WTC11 (cell line): ENCODE measurements at regions not wholly inside any gene's neighbourhood (a gene's known extent, or its start where the extent isn't known, plus 50 kb on each side); places are given as distances from the start of the nearest gene placed in this dataset.

ENCODE experiments used
- ATAC-seq: fragments of 200-7000 bp; cut with Tn5 transposase; 2 replicates; pipeline ENCODE4 v1.10.0; 2021; ENCODE audit warnings: mild to moderate bottlenecking, moderate library complexity
- CTCF ChIA-PET: fragments of 300-600 bp; sonication (Branson Sonifier 250); formaldehyde crosslinking; loops from one replicate; lab custom pipeline; 2021; ENCODE audit warnings: antibody characterized with exemption; lab: Charles Lee
- POLR2A ChIA-PET: fragments of 350-600 bp; sonication (Branson Sonifier 250); formaldehyde crosslinking; loops from one replicate; lab custom pipeline; 2021; ENCODE audit warnings: antibody characterized with exemption; lab: Charles Lee
- DNase-seq: peaks from one replicate; pipeline ENCODE4 v3.0.0; 2021; ENCODE audit warnings: low spot score
- H3K27ac Mint-ChIP-seq: 2 replicates; pipeline ENCODE4 v1.8.0; 2021; ENCODE audit warnings: mixed read lengths
- H3K27me3 Mint-ChIP-seq: 2 replicates; pipeline ENCODE4 v1.8.0; 2021; ENCODE audit warnings: low read depth, mild to moderate bottlenecking, moderate library complexity, mixed read lengths
- H3K36me3 Mint-ChIP-seq: 2 replicates; pipeline ENCODE4 v1.8.0; 2021; ENCODE audit warnings: mixed read lengths
- H3K4me1 Mint-ChIP-seq: 2 replicates; pipeline ENCODE4 v1.8.0; 2022; ENCODE audit warnings: mixed read lengths
- H3K4me3 Mint-ChIP-seq: 2 replicates; pipeline ENCODE4 v1.8.0; 2021; ENCODE audit warnings: mild to moderate bottlenecking, moderate library complexity, mixed read lengths
- H3K9me3 Mint-ChIP-seq: 2 replicates; pipeline ENCODE4 v1.8.0; 2021; ENCODE audit warnings: mixed read lengths
- CBFB ChIP-seq: sonication (generic); formaldehyde crosslinking; IDR thresholded peaks from 2 replicates; pipeline ENCODE4 v1.8.1; 2022; ENCODE audit warnings: mild to moderate bottlenecking, low read depth, missing genetic modification reagents
- CREM ChIP-seq: sonication (generic); formaldehyde crosslinking; IDR thresholded peaks from 2 replicates; pipeline ENCODE4 v1.8.1; 2022; ENCODE audit warnings: mild to moderate bottlenecking, missing genetic modification reagents, moderate library complexity
- ERG ChIP-seq: fragments of 250-450 bp; sonication (Bioruptor Pico); IDR thresholded peaks from 2 replicates; pipeline ENCODE4 v1.8.0; 2021; ENCODE audit warnings: mild to moderate bottlenecking
- FOXJ3 ChIP-seq: sonication (generic); formaldehyde crosslinking; IDR thresholded peaks from 2 replicates; pipeline ENCODE4 v1.9.0; 2021; ENCODE audit warnings: missing genetic modification reagents, mild to moderate bottlenecking, borderline replicate concordance
- FOXP1 ChIP-seq: sonication (generic); formaldehyde crosslinking; IDR thresholded peaks from 2 replicates; pipeline ENCODE4 v1.8.0; 2022; ENCODE audit warnings: missing genetic modification reagents, mild to moderate bottlenecking, moderate library complexity, borderline replicate concordance
- GRHL2 ChIP-seq: fragments of 250-450 bp; sonication (Bioruptor Pico); IDR thresholded peaks from 2 replicates; pipeline ENCODE4 v1.8.0; 2022; ENCODE audit warnings: mild to moderate bottlenecking, moderate library complexity; ENCODE audit not compliant: insufficient replicate concordance, severe bottlenecking
- HMGA2 ChIP-seq: fragments of 250-450 bp; sonication (Bioruptor Pico); IDR thresholded peaks from 2 replicates; pipeline ENCODE4 v1.4.0; 2021; ENCODE audit warnings: mild to moderate bottlenecking, moderate library complexity
- IRF1 ChIP-seq: sonication (generic); formaldehyde crosslinking; IDR thresholded peaks from 2 replicates; pipeline ENCODE4 v1.8.0; 2023; ENCODE audit warnings: missing genetic modification reagents
- JAZF1 ChIP-seq: fragments of 250-450 bp; sonication (Bioruptor Pico); IDR thresholded peaks from 2 replicates; pipeline ENCODE4 v1.9.0; 2021; ENCODE audit warnings: moderate library complexity, mild to moderate bottlenecking, inconsistent platforms
- MXD4 ChIP-seq: fragments of 250-450 bp; sonication (Bioruptor Pico); IDR thresholded peaks from 2 replicates; pipeline ENCODE4 v1.8.0; 2021; ENCODE audit warnings: mild to moderate bottlenecking, moderate library complexity, borderline replicate concordance
- NFATC4 ChIP-seq: fragments of 250-450 bp; sonication (Bioruptor Pico); IDR thresholded peaks from 2 replicates; pipeline ENCODE4 v1.9.0; 2021; ENCODE audit warnings: mild to moderate bottlenecking
- NFE2L1 ChIP-seq: sonication (generic); formaldehyde crosslinking; IDR thresholded peaks from 2 replicates; pipeline ENCODE4 v1.8.1; 2023; ENCODE audit warnings: missing genetic modification reagents
- PREB ChIP-seq: sonication (generic); formaldehyde crosslinking; IDR thresholded peaks from 2 replicates; pipeline ENCODE4 v1.8.1; 2022; ENCODE audit warnings: mild to moderate bottlenecking, missing genetic modification reagents, moderate library complexity, borderline replicate concordance
- ZBTB21 ChIP-seq: sonication (generic); formaldehyde crosslinking; IDR thresholded peaks from 2 replicates; pipeline ENCODE4 v1.8.1; 2023; ENCODE audit warnings: mild to moderate bottlenecking, missing genetic modification reagents, borderline replicate concordance
- ZNF263 ChIP-seq: sonication (generic); formaldehyde crosslinking; IDR thresholded peaks from 2 replicates; pipeline ENCODE4 v1.8.1; 2022; ENCODE audit warnings: low read depth, mild to moderate bottlenecking, moderate library complexity, missing genetic modification reagents
- ZNF396 ChIP-seq: fragments of 250-450 bp; sonication (Bioruptor Pico); IDR thresholded peaks from 2 replicates; pipeline ENCODE4 v1.8.0; 2021; ENCODE audit warnings: mild to moderate bottlenecking, moderate library complexity, borderline replicate concordance
- TF ChIP-seq, protein P1 (sequence below): sonication (generic); formaldehyde crosslinking; IDR thresholded peaks from 2 replicates; pipeline ENCODE4 v1.8.1; 2023; ENCODE audit warnings: mild to moderate bottlenecking, missing genetic modification reagents, moderate library complexity
- TF ChIP-seq, protein P2 (sequence below): sonication (generic); formaldehyde crosslinking; IDR thresholded peaks from 2 replicates; pipeline ENCODE4 v1.8.1; 2022; ENCODE audit warnings: low read depth, mild to moderate bottlenecking, moderate library complexity, missing genetic modification reagents, borderline replicate concordance
- TF ChIP-seq, protein P3 (sequence below): fragments of 250-450 bp; sonication (Bioruptor Pico); IDR thresholded peaks from 2 replicates; pipeline ENCODE4 v2.1.2; 2022; ENCODE audit warnings: mild to moderate bottlenecking, moderate library complexity
- TF ChIP-seq, protein P4 (sequence below): sonication (generic); formaldehyde crosslinking; IDR thresholded peaks from 2 replicates; pipeline ENCODE4 v1.8.1; 2023; ENCODE audit warnings: mild to moderate bottlenecking, missing genetic modification reagents, borderline replicate concordance

- Mint-ChIP-seq H3K9me3 (no peaks in the 10 kb centered on the region), H3K27me3 (no peaks in the 10 kb centered on the region), H3K4me1 (no peaks in the 10 kb centered on the region), H3K27ac (no peak overlapping the region), H3K36me3 (no peaks in the 10 kb centered on the region), H3K4me3 (no peak overlapping the region)
- DNase-seq: no peak
- TF ChIP-seq NFATC4 (CRISPR knock-in tag) (no peak), ERG (CRISPR knock-in tag) (no peak), ZNF263 (no peak), ZBTB21 (CRISPR knock-in tag) (no peak), PREB (CRISPR knock-in tag) (no peak), MXD4 (CRISPR knock-in tag) (no peak)
- POLR2A ChIA-PET: no interaction called here
- ATAC-seq: no peak
- CTCF ChIA-PET: no interaction called here
These were observed 331.9 kb downstream of the DEPDC1B start for GRCh38 chr5:60368100-60368499.

GRCh38 chr5:60366489-60366888 lies 333.5 kb downstream of the DEPDC1B start:
- POLR2A ChIA-PET: no interaction called here
- ATAC-seq: no peak
- CTCF ChIA-PET: no interaction called here
- Mint-ChIP-seq H3K27me3 (no peaks in the 10 kb centered on the region), H3K4me3 (no peak overlapping the region), H3K9me3 (no peaks in the 10 kb centered on the region), H3K27ac (no peak overlapping the region), H3K36me3 (no peaks in the 10 kb centered on the region), H3K4me1 (peaks cover 2% of the 10 kb centered on the region)
- DNase-seq: no peak
- TF ChIP-seq CBFB (no peak), ZNF396 (CRISPR knock-in tag) (no peak), HMGA2 (CRISPR knock-in tag) (no peak), FOXJ3 (CRISPR knock-in tag) (no peak)
- TF ChIP-seq, protein P1, sequence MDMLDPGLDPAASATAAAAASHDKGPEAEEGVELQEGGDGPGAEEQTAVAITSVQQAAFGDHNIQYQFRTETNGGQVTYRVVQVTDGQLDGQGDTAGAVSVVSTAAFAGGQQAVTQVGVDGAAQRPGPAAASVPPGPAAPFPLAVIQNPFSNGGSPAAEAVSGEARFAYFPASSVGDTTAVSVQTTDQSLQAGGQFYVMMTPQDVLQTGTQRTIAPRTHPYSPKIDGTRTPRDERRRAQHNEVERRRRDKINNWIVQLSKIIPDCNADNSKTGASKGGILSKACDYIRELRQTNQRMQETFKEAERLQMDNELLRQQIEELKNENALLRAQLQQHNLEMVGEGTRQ (CRISPR knock-in tag): no peak
- TF ChIP-seq, protein P2, sequence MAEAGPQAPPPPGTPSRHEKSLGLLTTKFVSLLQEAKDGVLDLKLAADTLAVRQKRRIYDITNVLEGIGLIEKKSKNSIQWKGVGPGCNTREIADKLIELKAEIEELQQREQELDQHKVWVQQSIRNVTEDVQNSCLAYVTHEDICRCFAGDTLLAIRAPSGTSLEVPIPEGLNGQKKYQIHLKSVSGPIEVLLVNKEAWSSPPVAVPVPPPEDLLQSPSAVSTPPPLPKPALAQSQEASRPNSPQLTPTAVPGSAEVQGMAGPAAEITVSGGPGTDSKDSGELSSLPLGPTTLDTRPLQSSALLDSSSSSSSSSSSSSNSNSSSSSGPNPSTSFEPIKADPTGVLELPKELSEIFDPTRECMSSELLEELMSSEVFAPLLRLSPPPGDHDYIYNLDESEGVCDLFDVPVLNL: no peak
- TF ChIP-seq, protein P3, sequence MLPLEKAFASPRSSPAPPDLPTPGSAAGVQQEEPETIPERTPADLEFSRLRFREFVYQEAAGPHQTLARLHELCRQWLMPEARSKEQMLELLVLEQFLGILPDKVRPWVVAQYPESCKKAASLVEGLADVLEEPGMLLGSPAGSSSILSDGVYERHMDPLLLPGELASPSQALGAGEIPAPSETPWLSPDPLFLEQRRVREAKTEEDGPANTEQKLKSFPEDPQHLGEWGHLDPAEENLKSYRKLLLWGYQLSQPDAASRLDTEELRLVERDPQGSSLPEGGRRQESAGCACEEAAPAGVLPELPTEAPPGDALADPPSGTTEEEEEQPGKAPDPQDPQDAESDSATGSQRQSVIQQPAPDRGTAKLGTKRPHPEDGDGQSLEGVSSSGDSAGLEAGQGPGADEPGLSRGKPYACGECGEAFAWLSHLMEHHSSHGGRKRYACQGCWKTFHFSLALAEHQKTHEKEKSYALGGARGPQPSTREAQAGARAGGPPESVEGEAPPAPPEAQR (CRISPR knock-in tag): no peak

- DNase-seq (no peak), ATAC-seq (no peak)
- no peak overlapping the region for H3K27ac Mint-ChIP-seq
- no peak overlapping the region for H3K4me3 Mint-ChIP-seq
- H3K27me3 Mint-ChIP-seq: no peaks in the 10 kb centered on the region
- CTCF ChIA-PET: no interaction called here
- no peaks in the 10 kb centered on the region for H3K36me3 Mint-ChIP-seq
- no peaks in the 10 kb centered on the region for H3K9me3 Mint-ChIP-seq
- TF ChIP-seq, protein P4, sequence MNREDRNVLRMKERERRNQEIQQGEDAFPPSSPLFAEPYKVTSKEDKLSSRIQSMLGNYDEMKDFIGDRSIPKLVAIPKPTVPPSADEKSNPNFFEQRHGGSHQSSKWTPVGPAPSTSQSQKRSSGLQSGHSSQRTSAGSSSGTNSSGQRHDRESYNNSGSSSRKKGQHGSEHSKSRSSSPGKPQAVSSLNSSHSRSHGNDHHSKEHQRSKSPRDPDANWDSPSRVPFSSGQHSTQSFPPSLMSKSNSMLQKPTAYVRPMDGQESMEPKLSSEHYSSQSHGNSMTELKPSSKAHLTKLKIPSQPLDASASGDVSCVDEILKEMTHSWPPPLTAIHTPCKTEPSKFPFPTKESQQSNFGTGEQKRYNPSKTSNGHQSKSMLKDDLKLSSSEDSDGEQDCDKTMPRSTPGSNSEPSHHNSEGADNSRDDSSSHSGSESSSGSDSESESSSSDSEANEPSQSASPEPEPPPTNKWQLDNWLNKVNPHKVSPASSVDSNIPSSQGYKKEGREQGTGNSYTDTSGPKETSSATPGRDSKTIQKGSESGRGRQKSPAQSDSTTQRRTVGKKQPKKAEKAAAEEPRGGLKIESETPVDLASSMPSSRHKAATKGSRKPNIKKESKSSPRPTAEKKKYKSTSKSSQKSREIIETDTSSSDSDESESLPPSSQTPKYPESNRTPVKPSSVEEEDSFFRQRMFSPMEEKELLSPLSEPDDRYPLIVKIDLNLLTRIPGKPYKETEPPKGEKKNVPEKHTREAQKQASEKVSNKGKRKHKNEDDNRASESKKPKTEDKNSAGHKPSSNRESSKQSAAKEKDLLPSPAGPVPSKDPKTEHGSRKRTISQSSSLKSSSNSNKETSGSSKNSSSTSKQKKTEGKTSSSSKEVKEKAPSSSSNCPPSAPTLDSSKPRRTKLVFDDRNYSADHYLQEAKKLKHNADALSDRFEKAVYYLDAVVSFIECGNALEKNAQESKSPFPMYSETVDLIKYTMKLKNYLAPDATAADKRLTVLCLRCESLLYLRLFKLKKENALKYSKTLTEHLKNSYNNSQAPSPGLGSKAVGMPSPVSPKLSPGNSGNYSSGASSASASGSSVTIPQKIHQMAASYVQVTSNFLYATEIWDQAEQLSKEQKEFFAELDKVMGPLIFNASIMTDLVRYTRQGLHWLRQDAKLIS (CRISPR knock-in tag): no peak
- TF ChIP-seq FOXP1 (CRISPR knock-in tag): no peak
- no peak for TF ChIP-seq IRF1 (CRISPR knock-in tag)
- no peak for TF ChIP-seq CREM (CRISPR knock-in tag)
- no peak for TF ChIP-seq NFATC4 (CRISPR knock-in tag)
- no peak for TF ChIP-seq GRHL2 (CRISPR knock-in tag)
- no peak for TF ChIP-seq FOXJ3 (CRISPR knock-in tag)
- no peak for TF ChIP-seq NFE2L1 (CRISPR knock-in tag)
- no peak for TF ChIP-seq ERG (CRISPR knock-in tag)
- no peak for TF ChIP-seq JAZF1 (CRISPR knock-in tag)
- TF ChIP-seq, all 79 proteins: peak for 0
- POLR2A ChIA-PET: no interaction called here
- H3K4me1 Mint-ChIP-seq: peaks cover 4% of the 10 kb centered on the region
These were observed 335.0 kb downstream of the DEPDC1B start for GRCh38 chr5:60365001-60365400.
